Heart right ventricle (tissue), 16 donors: ENCODE measurements at regions not wholly inside any gene's neighbourhood (a gene's known extent, or its start where the extent isn't known, plus 50 kb on each side); places are given as distances from the start of the nearest gene placed in this dataset.

Source experiments
- ATAC-seq, 8 donors: fragments of 200-7000 bp; cut with Tn5 transposase; one replicate each; pipeline ENCODE4 v1.9.1; 2020; ENCODE audit warnings: mild to moderate bottlenecking in 8 of 8, moderate library complexity in 8 of 8, moderate number of reproducible peaks in 1 of 8
- DNase-seq, 2 donors: peaks; one replicate each; pipeline ENCODE4 v3.0.0-alpha.2; 2020
- H3K27ac ChIP-seq, 10 donors: fragments of 200-600 bp; sonication (generic) in 2 of 10; one replicate each; pipeline versions ENCODE4 v1.5.0 to v1.8.0; 2020 to 2022; ENCODE audit warnings: mild to moderate bottlenecking in 3 of 10
- H3K27me3 ChIP-seq, 7 donors: fragments of 200-600 bp; one replicate each; pipeline ENCODE4 v1.8.0; 2021 to 2022; ENCODE audit warnings: mild to moderate bottlenecking in 2 of 7
- H3K36me3 ChIP-seq, 9 donors: fragments of 200-600 bp; sonication (generic) in 1 of 9; one replicate each; pipeline versions ENCODE4 v1.5.0 to v1.8.0; 2020 to 2022; ENCODE audit warnings: mild to moderate bottlenecking in 2 of 9
- H3K4me1 ChIP-seq, 9 donors: fragments of 200-600 bp; sonication (generic) in 1 of 9; one replicate each; pipeline versions ENCODE4 v1.5.0 to v1.8.0; 2020 to 2022; ENCODE audit warnings: mild to moderate bottlenecking in 4 of 9
- H3K4me3 ChIP-seq, 10 donors: fragments of 200-600 bp; sonication (generic) in 2 of 10; one replicate each; pipeline versions ENCODE4 v1.5.0 to v1.8.0; 2020 to 2022; ENCODE audit warnings: mild to moderate bottlenecking in 7 of 10, moderate library complexity in 2 of 10
- H3K9me3 ChIP-seq, 11 donors: fragments of 200-600 bp in 10 of 11; sonication (generic) in 2 of 11; one replicate each; pipeline versions ENCODE4 v1.5.0 to v1.8.0; 2013 to 2022; ENCODE audit warnings: mild to moderate bottlenecking in 2 of 11, control low read depth in 1 of 11, moderate library complexity in 1 of 11
- WGBS, 2 donors: extraction: QIAGEN DNeasy Blood & Tissue Kit; methylation state at CpG; one replicate each; pipeline ENCODE4 v1.1.7; 2013; ENCODE audit warnings: inconsistent platforms in 1 of 2; 5-methylcytosine and 5-hydroxymethylcytosine counted together
- intact Hi-C, 10 donors: fragments of 100-400 bp; cut with DNase I; formaldehyde crosslinking; loops; one replicate each; pipeline versions ENCODE4 v1.11.1 to v1.14.2; 2022
- TF ChIP-seq, protein P1 (sequence below), 9 donors: fragments of 200-600 bp; sonication (generic) in 2 of 9; IDR thresholded peaks; one replicate each; pipeline versions ENCODE4 v1.5.0 to v1.8.0; 2021 to 2022; ENCODE audit warnings: antibody characterized with exemption in 9 of 9, mild to moderate bottlenecking in 5 of 9, moderate library complexity in 1 of 9
- donor health status: Arrhythmogenic right ventricular cardiomyopathy.
- donor health status: ischemic (EF 13 %, LVEDD 7.1; RV severe dilation, severe dysfunction).
- donor health status: healthy with polysubstance abuse.
- donor health status: DM: no; HTN: yes; CAD: no.
- donor health status: DM: no; HTN: no; CAD: no.
- donor health status: ischemic (EF 25% LVEDD 6.9; RV normal size, moderate dysfunction).
- donor health status: ischemic (EF 25% LVEDD 5.7; RV mildly dilated, moderate dysfunction).
- donor health status: healthy.
- donor health status: DM: yes; HTN: yes; CAD: no.
- donor health status: Ischemic cardiomyopathy.
- donor health status: ischemic (EF 35%, LVEDD 5.7; RV mildly dilated, moderate dysfunction).
- donor health status: nonischemic (EF 11% LVEDD 7.7; RV severe dilation, severe dysfunction).
- donor health status: DM: yes; HTN: yes; CAD: no.
- donor health status: PGD.
- donor health status: ischemic (EF 29% LVEDD 5.4; RV normal size, mild dysfunction).
- donor health status: nonischemic (EF 23%, LVEDD 6.1; RV moderate dilation, normal function).

DNA sequence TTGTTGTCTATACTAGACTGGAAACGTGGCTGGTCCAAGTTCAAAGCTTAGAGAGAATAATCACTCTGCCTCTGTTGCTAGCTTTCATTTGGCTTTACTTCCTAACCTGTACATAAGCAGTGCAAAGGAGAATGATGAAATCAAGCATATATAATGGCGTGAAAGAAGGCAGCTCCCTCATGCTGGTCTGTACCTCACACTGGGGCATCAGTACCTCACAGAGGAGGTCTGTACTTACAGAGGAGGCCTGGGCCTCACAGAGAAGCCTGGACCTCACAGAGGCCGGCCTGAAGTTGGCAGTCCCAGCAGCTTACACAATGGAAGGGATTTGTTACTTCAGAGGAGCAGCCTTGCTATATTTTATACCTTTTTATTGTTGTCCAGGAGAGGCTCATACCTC, 53.3 kb upstream of the MSI2 start:
- ATAC-seq (no peak), DNase-seq (no peak)
- H3K9me3 ChIP-seq = peaks cover 0 to 11% (median 5%) of the 10 kb centered on the region in 11 donors
- TF ChIP-seq, protein P1, sequence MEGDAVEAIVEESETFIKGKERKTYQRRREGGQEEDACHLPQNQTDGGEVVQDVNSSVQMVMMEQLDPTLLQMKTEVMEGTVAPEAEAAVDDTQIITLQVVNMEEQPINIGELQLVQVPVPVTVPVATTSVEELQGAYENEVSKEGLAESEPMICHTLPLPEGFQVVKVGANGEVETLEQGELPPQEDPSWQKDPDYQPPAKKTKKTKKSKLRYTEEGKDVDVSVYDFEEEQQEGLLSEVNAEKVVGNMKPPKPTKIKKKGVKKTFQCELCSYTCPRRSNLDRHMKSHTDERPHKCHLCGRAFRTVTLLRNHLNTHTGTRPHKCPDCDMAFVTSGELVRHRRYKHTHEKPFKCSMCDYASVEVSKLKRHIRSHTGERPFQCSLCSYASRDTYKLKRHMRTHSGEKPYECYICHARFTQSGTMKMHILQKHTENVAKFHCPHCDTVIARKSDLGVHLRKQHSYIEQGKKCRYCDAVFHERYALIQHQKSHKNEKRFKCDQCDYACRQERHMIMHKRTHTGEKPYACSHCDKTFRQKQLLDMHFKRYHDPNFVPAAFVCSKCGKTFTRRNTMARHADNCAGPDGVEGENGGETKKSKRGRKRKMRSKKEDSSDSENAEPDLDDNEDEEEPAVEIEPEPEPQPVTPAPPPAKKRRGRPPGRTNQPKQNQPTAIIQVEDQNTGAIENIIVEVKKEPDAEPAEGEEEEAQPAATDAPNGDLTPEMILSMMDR (IDR thresholded peaks at IDR 0.05) = no peak
- H3K4me1 ChIP-seq = no peaks in the 10 kb centered on the region
- H3K27ac ChIP-seq = no peak overlapping the region
- no peaks in the 10 kb centered on the region for H3K27me3 ChIP-seq
- no peak overlapping the region for H3K4me3 ChIP-seq
- WGBS, 2 donors = 73 to 85% methylated on average over 3 of the region's 3 CpGs
- intact Hi-C loops = loop anchor here in 1 of 10 donors (10.0 kb wide), 1 partner anchor 492 kb away; no protein-coding TSS in a partner anchor
- H3K36me3 ChIP-seq = no peaks in the 10 kb centered on the region
